Sciatic nerve (tissue), 2 donors: ENCODE measurements at regions not wholly inside any gene's neighbourhood (a gene's known extent, or its start where the extent isn't known, plus 50 kb on each side); places are given as distances from the start of the nearest gene placed in this dataset.
"Not testable (repeated sequence)": the region's sequence is repeated elsewhere in the genome, so short reads cannot be mapped to it uniquely, and the experiment has no call there.

Experiments used
- ATAC-seq: fragments of 200-7000 bp; cut with Tn5 transposase; one replicate; pipeline ENCODE4 v1.9.1; 2020; ENCODE audit warnings: mild to moderate bottlenecking, moderate library complexity
- DNase-seq: peaks from one replicate; pipeline ENCODE4 v3.0.0-alpha.2; 2020; ENCODE audit warnings: low spot score
- intact Hi-C: fragments of 100-400 bp; cut with DNase I; formaldehyde crosslinking; loops from one replicate; pipeline ENCODE4 v1.14.2; 2022
- donor health status: DM: no; HTN: no; CAD: no.
- donor health status: DM: no; HTN: no; CAD: no.

- intact Hi-C loops: no loop called here
- DNase-seq: no peak
- no peak for ATAC-seq
These were observed 139.6 kb upstream of the NEBL start for GRCh38 chr10:21036757-21037156.

- DNase-seq, ATAC-seq, intact Hi-C loops: not testable (repeated sequence)
These were observed 137.7 kb upstream of the NEBL start for GRCh38 chr10:21034770-21035169.

GRCh38 chr10:21034241-21034640 lies 137.1 kb upstream of the NEBL start:
- intact Hi-C loops: no loop called here
- ATAC-seq: no peak
- DNase-seq: no peak

- intact Hi-C loops: no loop called here
- ATAC-seq (no peak), DNase-seq (no peak)
These were observed 135.6 kb upstream of the NEBL start for GRCh38 chr10:21032587-21033319.

- DNase-seq (no peak), ATAC-seq (no peak)
- intact Hi-C loops: no loop called here
These were observed 134.2 kb upstream of the NEBL start for GRCh38 chr10:21031232-21031795.

GRCh38 chr10:21030091-21030490 lies 133.0 kb upstream of the NEBL start:
- DNase-seq (no peak), ATAC-seq (no peak)
- intact Hi-C loops: no loop called here

GRCh38 chr10:21022821-21023220 lies 125.7 kb upstream of the NEBL start:
- ATAC-seq (no peak), DNase-seq (no peak)
- intact Hi-C loops: no loop called here

- ATAC-seq (no peak), DNase-seq (no peak)
- intact Hi-C loops: no loop called here
These were observed 124.9 kb upstream of the NEBL start for GRCh38 chr10:21021843-21022594.

- ATAC-seq (no peak), DNase-seq (no peak)
- intact Hi-C loops: no loop called here
These were observed 124.1 kb upstream of the NEBL start for GRCh38 chr10:21021231-21021630.

GRCh38 chr10:21020545-21020944 lies 123.4 kb upstream of the NEBL start:
- ATAC-seq: no peak
- intact Hi-C loops: no loop called here
- no peak for DNase-seq

- ATAC-seq (no peak), DNase-seq (no peak)
- intact Hi-C loops: no loop called here
These were observed 122.3 kb upstream of the NEBL start for GRCh38 chr10:21019436-21019835.

GRCh38 chr10:21015851-21016250 lies 118.7 kb upstream of the NEBL start:
- ATAC-seq: no peak
- DNase-seq: no peak
- intact Hi-C loops: no loop called here

GRCh38 chr10:21014141-21014540 lies 117.0 kb upstream of the NEBL start:
- intact Hi-C loops: no loop called here
- ATAC-seq (peak; percentile 62), DNase-seq (no peak)

- no peak for ATAC-seq
- no peak for DNase-seq
- intact Hi-C loops: no loop called here
These were observed 114.4 kb upstream of the NEBL start for GRCh38 chr10:21011433-21012018.

GRCh38 chr10:21010615-21011014 lies 113.5 kb upstream of the NEBL start:
- DNase-seq: no peak
- intact Hi-C loops: no loop called here
- no peak for ATAC-seq

GRCh38 chr10:21003240-21003822 lies 106.2 kb upstream of the NEBL start:
- DNase-seq (no peak), ATAC-seq (no peak)
- intact Hi-C loops: no loop called here

GRCh38 chr10:21002091-21002878 lies 105.2 kb upstream of the NEBL start:
- no peak for DNase-seq
- intact Hi-C loops: no loop called here
- no peak for ATAC-seq

- ATAC-seq: no peak
- intact Hi-C loops: no loop called here
- no peak for DNase-seq
These were observed 102.6 kb upstream of the NEBL start for GRCh38 chr10:20999699-21000098.

- DNase-seq (no peak), ATAC-seq (no peak)
- intact Hi-C loops: no loop called here
These were observed 100.9 kb upstream of the NEBL start for GRCh38 chr10:20998036-20998435.
